ENCODE measurements at regions not wholly inside any gene's neighbourhood (a gene's known extent, or its start where the extent isn't known, plus 50 kb on each side); places are given as distances from the start of the nearest gene placed in this dataset.

DNA sequence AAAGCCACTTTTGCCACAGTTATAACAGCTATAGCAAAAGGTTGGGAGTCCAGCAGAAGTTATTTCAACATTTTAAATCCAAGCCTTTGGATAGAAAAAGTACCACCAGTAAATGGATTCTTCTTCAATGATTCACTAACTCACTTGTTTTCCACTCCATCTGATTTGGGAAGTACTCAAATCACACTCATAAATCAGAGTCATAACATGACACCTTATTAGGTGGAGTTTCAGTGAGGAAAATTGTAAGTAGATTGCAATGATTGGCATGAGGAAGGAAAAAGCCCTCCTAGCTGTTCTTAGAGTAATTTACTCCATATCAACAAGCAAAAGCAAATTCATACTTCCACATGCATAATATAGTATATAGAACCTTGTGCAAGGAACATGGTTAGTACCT is 132.9 kb downstream of the NR4A2 start:
- TF ChIP-seq, protein P1, sequence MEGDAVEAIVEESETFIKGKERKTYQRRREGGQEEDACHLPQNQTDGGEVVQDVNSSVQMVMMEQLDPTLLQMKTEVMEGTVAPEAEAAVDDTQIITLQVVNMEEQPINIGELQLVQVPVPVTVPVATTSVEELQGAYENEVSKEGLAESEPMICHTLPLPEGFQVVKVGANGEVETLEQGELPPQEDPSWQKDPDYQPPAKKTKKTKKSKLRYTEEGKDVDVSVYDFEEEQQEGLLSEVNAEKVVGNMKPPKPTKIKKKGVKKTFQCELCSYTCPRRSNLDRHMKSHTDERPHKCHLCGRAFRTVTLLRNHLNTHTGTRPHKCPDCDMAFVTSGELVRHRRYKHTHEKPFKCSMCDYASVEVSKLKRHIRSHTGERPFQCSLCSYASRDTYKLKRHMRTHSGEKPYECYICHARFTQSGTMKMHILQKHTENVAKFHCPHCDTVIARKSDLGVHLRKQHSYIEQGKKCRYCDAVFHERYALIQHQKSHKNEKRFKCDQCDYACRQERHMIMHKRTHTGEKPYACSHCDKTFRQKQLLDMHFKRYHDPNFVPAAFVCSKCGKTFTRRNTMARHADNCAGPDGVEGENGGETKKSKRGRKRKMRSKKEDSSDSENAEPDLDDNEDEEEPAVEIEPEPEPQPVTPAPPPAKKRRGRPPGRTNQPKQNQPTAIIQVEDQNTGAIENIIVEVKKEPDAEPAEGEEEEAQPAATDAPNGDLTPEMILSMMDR (IDR thresholded peaks at IDR 0.05; ENCODE audit: low read depth, low read length) = no peak
- TF ChIP-seq POLR2A (IDR thresholded peaks at IDR 0.05; ENCODE audit: extremely low read depth, insufficient read length) = no peak
- TF ChIP-seq, protein P2, sequence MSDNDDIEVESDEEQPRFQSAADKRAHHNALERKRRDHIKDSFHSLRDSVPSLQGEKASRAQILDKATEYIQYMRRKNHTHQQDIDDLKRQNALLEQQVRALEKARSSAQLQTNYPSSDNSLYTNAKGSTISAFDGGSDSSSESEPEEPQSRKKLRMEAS (IDR thresholded peaks at IDR 0.05; ENCODE audit: low read depth, low read length) = no peak

All from NB4 (cell line).